VCaP (cell line): ENCODE measurements at regions not wholly inside any gene's neighbourhood (a gene's known extent, or its start where the extent isn't known, plus 50 kb on each side); places are given as distances from the start of the nearest gene placed in this dataset.
A peak's percentile ranks its signal among the peaks of the same experiment; 100 is the strongest.

Experiments
- H3K27ac ChIP-seq: fragments of 450-650 bp; 2 replicates; pipeline ENCODE4 v1.5.1; 2017
- CTCF ChIP-seq: fragments of 450-650 bp; conservative IDR thresholded peaks from 2 replicates; pipeline ENCODE4 v1.5.1; 2017; ENCODE audit warnings: mild to moderate bottlenecking, moderate library complexity

GRCh38 chr20:4617484-4617883, 68.8 kb upstream of the PRNP start:
- H3K27ac ChIP-seq, result no peak overlapping the region
- no peak for TF ChIP-seq CTCF

- no peak for TF ChIP-seq CTCF
- H3K27ac ChIP-seq, result no peak overlapping the region
Measured at GRCh38 chr20:4617019-4617418, 69.2 kb upstream of the PRNP start.

GRCh38 chr20:4613718-4614620, 72.3 kb upstream of the PRNP start:
- peak; percentile 65 for TF ChIP-seq CTCF
- H3K27ac ChIP-seq, result no peak overlapping the region

GRCh38 chr20:4613184-4613583, 73.1 kb upstream of the PRNP start:
- H3K27ac ChIP-seq, result no peak overlapping the region
- no peak for TF ChIP-seq CTCF

GRCh38 chr20:4610871-4611270, 75.4 kb upstream of the PRNP start:
- TF ChIP-seq CTCF, result no peak
- H3K27ac ChIP-seq, result no peak overlapping the region

GRCh38 chr20:4609511-4609910, 76.7 kb upstream of the PRNP start:
- no peak overlapping the region for H3K27ac ChIP-seq
- no peak for TF ChIP-seq CTCF

- no peak overlapping the region for H3K27ac ChIP-seq
- TF ChIP-seq CTCF, result no peak
Measured at GRCh38 chr20:4608861-4609260, 77.4 kb upstream of the PRNP start.
